DOHH2 (cell line): ENCODE measurements at regions not wholly inside any gene's neighbourhood (a gene's known extent, or its start where the extent isn't known, plus 50 kb on each side); places are given as distances from the start of the nearest gene placed in this dataset.

ENCODE experiments used
- EZH2phosphoT487 ChIP-seq: fragments of 200-600 bp; sonication (generic); IDR thresholded peaks from 2 replicates; pipeline ENCODE4 v1.6.1; 2017; ENCODE audit warnings: borderline replicate concordance, mild to moderate bottlenecking, antibody characterized with exemption, low read length, moderate library complexity, mixed read lengths
- TF ChIP-seq, protein P1 (sequence below): fragments of 200-600 bp; sonication (generic); IDR thresholded peaks from one replicate; pipeline ENCODE4 v1.5.1; 2014; ENCODE audit warnings: antibody characterized with exemption, mild to moderate bottlenecking, low read depth, low read length; ENCODE audit not compliant: poor library complexity, severe bottlenecking

GRCh38 chr17:34757611-34758010 lies 178.2 kb downstream of the TMEM132E start:
- TF ChIP-seq, protein P1, sequence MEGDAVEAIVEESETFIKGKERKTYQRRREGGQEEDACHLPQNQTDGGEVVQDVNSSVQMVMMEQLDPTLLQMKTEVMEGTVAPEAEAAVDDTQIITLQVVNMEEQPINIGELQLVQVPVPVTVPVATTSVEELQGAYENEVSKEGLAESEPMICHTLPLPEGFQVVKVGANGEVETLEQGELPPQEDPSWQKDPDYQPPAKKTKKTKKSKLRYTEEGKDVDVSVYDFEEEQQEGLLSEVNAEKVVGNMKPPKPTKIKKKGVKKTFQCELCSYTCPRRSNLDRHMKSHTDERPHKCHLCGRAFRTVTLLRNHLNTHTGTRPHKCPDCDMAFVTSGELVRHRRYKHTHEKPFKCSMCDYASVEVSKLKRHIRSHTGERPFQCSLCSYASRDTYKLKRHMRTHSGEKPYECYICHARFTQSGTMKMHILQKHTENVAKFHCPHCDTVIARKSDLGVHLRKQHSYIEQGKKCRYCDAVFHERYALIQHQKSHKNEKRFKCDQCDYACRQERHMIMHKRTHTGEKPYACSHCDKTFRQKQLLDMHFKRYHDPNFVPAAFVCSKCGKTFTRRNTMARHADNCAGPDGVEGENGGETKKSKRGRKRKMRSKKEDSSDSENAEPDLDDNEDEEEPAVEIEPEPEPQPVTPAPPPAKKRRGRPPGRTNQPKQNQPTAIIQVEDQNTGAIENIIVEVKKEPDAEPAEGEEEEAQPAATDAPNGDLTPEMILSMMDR: no peak
- TF ChIP-seq EZH2phosphoT487: no peak
